CD14-positive monocyte (primary cell): ENCODE measurements at regions not wholly inside any gene's neighbourhood (a gene's known extent, or its start where the extent isn't known, plus 50 kb on each side); places are given as distances from the start of the nearest gene placed in this dataset.

Source experiments
- DNase-seq, 3 donors: peaks; one replicate each; pipeline ENCODE4 v3.0.0-alpha.2; 2011 to 2022
- H2AFZ ChIP-seq: 2 replicates; pipeline ENCODE4 v1.6.0; 2012; ENCODE audit warnings: mild to moderate bottlenecking, low read depth, low read length, inconsistent platforms; ENCODE audit not compliant: insufficient read depth, poor library complexity, severe bottlenecking
- H3K27ac ChIP-seq, 2 donors: 1 replicate in 1 of 2; 2 replicates in 1 of 2; pipeline ENCODE4 v1.5.1; 2012 to 2013; ENCODE audit warnings: low read length in 2 of 2, control low read depth in 1 of 2, inconsistent platforms in 1 of 2, low read depth in 1 of 2, mild to moderate bottlenecking in 1 of 2
- H3K27me3 ChIP-seq, 2 donors: one replicate each; pipeline versions ENCODE4 v1.6.0 to v1.6.1; 2011 to 2013; ENCODE audit warnings: low read length in 2 of 2; ENCODE audit not compliant: control insufficient read depth in 2 of 2, insufficient read depth in 2 of 2
- H3K36me3 ChIP-seq, 2 donors: replicated peaks in 1 of 2; 1 replicate in 1 of 2; 2 replicates in 1 of 2; pipeline versions ENCODE4 v1.5.1 to v1.6.1; 2012 to 2013; ENCODE audit warnings: low read length in 2 of 2, control low read depth in 1 of 2, inconsistent platforms in 1 of 2, mild to moderate bottlenecking in 1 of 2; ENCODE audit not compliant: insufficient read depth in 2 of 2, control insufficient read depth in 1 of 2
- H3K4me1 ChIP-seq, 2 donors: 1 replicate in 1 of 2; 2 replicates in 1 of 2; pipeline versions ENCODE4 v1.5.1 to v1.6.1; 2012 to 2013; ENCODE audit warnings: low read length in 2 of 2, control low read depth in 1 of 2, inconsistent platforms in 1 of 2, mild to moderate bottlenecking in 1 of 2, moderate library complexity in 1 of 2; ENCODE audit not compliant: insufficient read depth in 2 of 2, control insufficient read depth in 1 of 2
- H3K4me2 ChIP-seq: replicated peaks from 2 replicates; pipeline ENCODE3; 2012; ENCODE audit warnings: low read length, moderate library complexity, mild to moderate bottlenecking; ENCODE audit not compliant: poor library complexity, severe bottlenecking; ENCODE audit errors: extremely low read depth
- H3K4me3 ChIP-seq, 3 experiments: fragments of 200-600 bp in 1 of 3; sonication (generic) in 1 of 3; replicated peaks in 1 of 3; 1 replicate in 2 of 3; 2 replicates in 1 of 3; pipeline ENCODE4 v1.5.1; 2011 to 2013; ENCODE audit warnings: low read length in 3 of 3, mild to moderate bottlenecking in 3 of 3, control low read depth in 2 of 3, low read depth in 2 of 3, inconsistent platforms in 1 of 3, moderate library complexity in 1 of 3
- H3K79me2 ChIP-seq: 2 replicates; pipeline ENCODE4 v1.6.0; 2012; ENCODE audit warnings: mild to moderate bottlenecking, control low read depth, inconsistent platforms, low read length, moderate library complexity; ENCODE audit not compliant: insufficient read depth
- H3K9ac ChIP-seq: 2 replicates; pipeline ENCODE4 v1.6.0; 2017; ENCODE audit warnings: low read length, mild to moderate bottlenecking; ENCODE audit not compliant: insufficient read depth, poor library complexity, severe bottlenecking
- H3K9me3 ChIP-seq, 2 donors: replicated peaks in 1 of 2; 1 replicate in 1 of 2; 2 replicates in 1 of 2; pipeline versions ENCODE4 v1.5.1 to v1.6.1; 2012 to 2013; ENCODE audit warnings: low read length in 2 of 2, control low read depth in 1 of 2; ENCODE audit not compliant: control insufficient read depth in 1 of 2, insufficient read depth in 1 of 2
- H4K20me1 ChIP-seq: 2 replicates; pipeline ENCODE4 v1.6.0; 2012; ENCODE audit warnings: mild to moderate bottlenecking, low read length, control low read depth, moderate library complexity; ENCODE audit not compliant: insufficient read depth
- H3K27ac Mint-ChIP-seq, 7 donors: one replicate each; pipeline ENCODE4 v1.8.0; 2020; ENCODE audit warnings: mild to moderate bottlenecking in 7 of 7, mixed read lengths in 7 of 7, moderate library complexity in 6 of 7, inconsistent platforms in 2 of 7
- H3K27me3 Mint-ChIP-seq, 3 donors: one replicate each; pipeline ENCODE4 v1.8.0; 2021 to 2022; ENCODE audit warnings: low read depth in 3 of 3, mild to moderate bottlenecking in 3 of 3, mixed read lengths in 3 of 3, moderate library complexity in 3 of 3, inconsistent platforms in 1 of 3
- H3K36me3 Mint-ChIP-seq, 2 donors: one replicate each; pipeline ENCODE4 v1.8.0; 2020; ENCODE audit warnings: mixed read lengths in 2 of 2, inconsistent platforms in 1 of 2, mild to moderate bottlenecking in 1 of 2
- H3K4me1 Mint-ChIP-seq: one replicate; pipeline ENCODE4 v1.8.0; 2020; ENCODE audit warnings: mild to moderate bottlenecking, mixed read lengths
- H3K4me3 Mint-ChIP-seq, 2 donors: one replicate each; pipeline ENCODE4 v1.8.0; 2020; ENCODE audit warnings: mild to moderate bottlenecking in 2 of 2, mixed read lengths in 2 of 2, moderate library complexity in 1 of 2
- H3K9me3 Mint-ChIP-seq, 7 donors: one replicate each; pipeline ENCODE4 v1.8.0; 2020 to 2022; ENCODE audit warnings: mixed read lengths in 7 of 7, mild to moderate bottlenecking in 6 of 7, moderate library complexity in 6 of 7, inconsistent platforms in 2 of 7
- CTCF ChIP-seq: fragments of 200-600 bp; IDR thresholded peaks from one replicate; pipeline ENCODE4 v1.8.0; 2022; ENCODE audit warnings: antibody characterized with exemption, mild to moderate bottlenecking
- WGBS: methylation state at CpG from one replicate; pipeline ENCODE4 v1.1.5; 2013; ENCODE audit warnings: missing lambda C conversion rate; ENCODE audit not compliant: insufficient coverage; 5-methylcytosine and 5-hydroxymethylcytosine counted together
- intact Hi-C, 2 donors: fragments of 100-400 bp; cut with micrococcal nuclease; formaldehyde crosslinking; loops; one replicate each; pipeline versions ENCODE4 v1.15.0 to v1.15.1; 2023

GRCh38 chr7:50959560-50959959, 176.9 kb upstream of the GRB10 start:
- no peak overlapping the region for H3K4me2 ChIP-seq
- no peak overlapping the region for H2AFZ ChIP-seq
- Mint-ChIP-seq H3K36me3 (no peaks in the 10 kb centered on the region), H3K4me1 (peaks cover 19% of the 10 kb centered on the region), H3K4me3 (no peak overlapping the region), H3K9me3 (peaks cover 0 to 2% (median 0%) of the 10 kb centered on the region in 7 donors), H3K27me3 (peaks cover 0 to 8% (median 2%) of the 10 kb centered on the region in 3 donors), H3K27ac (no peak overlapping the region)
- H3K79me2 ChIP-seq: no peaks in the 10 kb centered on the region
- no peak overlapping the region for H3K9ac ChIP-seq
- H3K27me3 ChIP-seq: no peaks in the 10 kb centered on the region
- H3K9me3 ChIP-seq: no peaks in the 10 kb centered on the region
- peaks cover 12 to 15% of the 10 kb centered on the region in 2 donors for H3K4me1 ChIP-seq
- no peak overlapping the region for H3K4me3 ChIP-seq
- WGBS: 91% methylated on average over 1 of the region's 4 CpGs
- H3K36me3 ChIP-seq: no peaks in the 10 kb centered on the region
- DNase-seq: no peak
- intact Hi-C loops: no loop called here
- H4K20me1 ChIP-seq: no peaks in the 10 kb centered on the region
- no peak for TF ChIP-seq CTCF
- no peak overlapping the region for H3K27ac ChIP-seq

- Histone ChIP-seq H4K20me1 (no peaks in the 10 kb centered on the region), H3K4me2 (no peak overlapping the region), H2AFZ (no peak overlapping the region), H3K9ac (no peak overlapping the region), H3K9me3 (no peaks in the 10 kb centered on the region), H3K27me3 (no peaks in the 10 kb centered on the region), H3K79me2 (no peaks in the 10 kb centered on the region), H3K4me1 (peaks cover 8% of the 10 kb centered on the region in 2 donors), H3K36me3 (no peaks in the 10 kb centered on the region), H3K27ac (no peak overlapping the region), H3K4me3 (no peak overlapping the region)
- 100% methylated on average over 1 of the region's 3 CpGs for WGBS
- Mint-ChIP-seq H3K27ac (no peak overlapping the region), H3K4me1 (peaks cover 14% of the 10 kb centered on the region), H3K4me3 (no peak overlapping the region), H3K27me3 (peaks cover 0 to 5% (median 2%) of the 10 kb centered on the region in 3 donors), H3K36me3 (no peaks in the 10 kb centered on the region), H3K9me3 (peaks cover 0 to 2% (median 0%) of the 10 kb centered on the region in 7 donors)
- no peak for DNase-seq
- intact Hi-C loops: no loop called here
- TF ChIP-seq CTCF: no peak
Observed at GRCh38 chr7:50957855-50958254, 175.2 kb upstream of the GRB10 start.
